Hindlimb muscle (tissue), 1 donor: ENCODE measurements at regions not wholly inside any gene's neighbourhood (a gene's known extent, or its start where the extent isn't known, plus 50 kb on each side); places are given as distances from the start of the nearest gene placed in this dataset.

Experiments used
- DNase-seq: peaks from one replicate; pipeline ENCODE4 v3.0.0-alpha.2; 2013

- DNase-seq, result no peak
These were observed 138.8 kb upstream of the TAPT1 start for GRCh38 chr4:16365036-16365569.

GRCh38 chr4:16360694-16361262, 134.5 kb upstream of the TAPT1 start:
- DNase-seq, result no peak

- no peak for DNase-seq
These were observed 126.9 kb upstream of the TAPT1 start for GRCh38 chr4:16353165-16353564.

- DNase-seq, result no peak
These were observed 124.9 kb upstream of the TAPT1 start for GRCh38 chr4:16351161-16351560.

- DNase-seq, result no peak
These were observed 118.6 kb upstream of the TAPT1 start for GRCh38 chr4:16344853-16345252.

GRCh38 chr4:16337936-16338335, 111.7 kb upstream of the TAPT1 start:
- no peak for DNase-seq

GRCh38 chr4:16334601-16335000, 108.3 kb upstream of the TAPT1 start:
- DNase-seq, result no peak

- no peak for DNase-seq
These were observed 103.5 kb upstream of the TAPT1 start for GRCh38 chr4:16329797-16330134.

- no peak for DNase-seq
These were observed 103.0 kb upstream of the TAPT1 start for GRCh38 chr4:16329125-16329796.

- no peak for DNase-seq
These were observed 95.9 kb upstream of the TAPT1 start for GRCh38 chr4:16322183-16322582.

- DNase-seq, result no peak
These were observed 89.2 kb upstream of the TAPT1 start for GRCh38 chr4:16315456-16315855.

GRCh38 chr4:16310606-16311005, 84.3 kb upstream of the TAPT1 start:
- no peak for DNase-seq

GRCh38 chr4:16302648-16303047, 76.4 kb upstream of the TAPT1 start:
- no peak for DNase-seq

- no peak for DNase-seq
These were observed 70.7 kb upstream of the TAPT1 start for GRCh38 chr4:16297003-16297402.

- DNase-seq, result no peak
These were observed 68.2 kb upstream of the TAPT1 start for GRCh38 chr4:16294455-16294854.

- no peak for DNase-seq
These were observed 67.1 kb upstream of the TAPT1 start for GRCh38 chr4:16293210-16293838.

GRCh38 chr4:16292585-16292984, 66.3 kb upstream of the TAPT1 start:
- DNase-seq, result no peak

- DNase-seq, result no peak
These were observed 64.6 kb upstream of the TAPT1 start for GRCh38 chr4:16290681-16291420.

- peak; percentile 63 for DNase-seq
These were observed 63.8 kb upstream of the TAPT1 start for GRCh38 chr4:16289897-16290554.

GRCh38 chr4:16284050-16284449, 57.8 kb upstream of the TAPT1 start:
- no peak for DNase-seq

- DNase-seq, result no peak
These were observed 51.9 kb upstream of the TAPT1 start for GRCh38 chr4:16278178-16278577.
